Activated T-cell treated with anti-CD3 and anti-CD28 coated beads, Interleukin-2, amount 50 U/mL, for 48 hours (primary cell): ENCODE measurements at regions not wholly inside any gene's neighbourhood (a gene's known extent, or its start where the extent isn't known, plus 50 kb on each side); places are given as distances from the start of the nearest gene placed in this dataset.

Experiments
- DNase-seq, 2 experiments: peaks; one replicate each; pipeline ENCODE4 v3.0.0-alpha.2; 2020

DNA sequence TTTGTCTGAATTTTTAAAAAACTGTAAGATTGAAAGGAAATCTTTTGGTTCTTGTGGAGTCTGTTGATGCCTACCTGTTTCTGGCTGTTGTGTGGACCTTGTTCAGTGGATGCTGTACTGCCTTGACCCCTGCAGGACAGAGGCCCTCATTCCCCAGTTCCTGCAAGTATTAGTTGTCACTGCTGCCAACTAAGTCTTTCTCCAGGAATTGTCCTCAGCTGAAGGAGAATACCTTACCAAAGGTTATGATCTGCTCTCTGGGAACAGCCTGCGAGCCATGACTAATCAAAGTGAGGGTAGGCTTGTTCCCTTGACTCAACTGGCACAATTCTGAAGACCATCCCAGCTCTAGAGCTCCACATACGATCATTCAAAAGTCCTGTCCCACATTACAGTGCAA is 145.3 kb upstream of the FST start:
- DNase-seq: no peak

DNA sequence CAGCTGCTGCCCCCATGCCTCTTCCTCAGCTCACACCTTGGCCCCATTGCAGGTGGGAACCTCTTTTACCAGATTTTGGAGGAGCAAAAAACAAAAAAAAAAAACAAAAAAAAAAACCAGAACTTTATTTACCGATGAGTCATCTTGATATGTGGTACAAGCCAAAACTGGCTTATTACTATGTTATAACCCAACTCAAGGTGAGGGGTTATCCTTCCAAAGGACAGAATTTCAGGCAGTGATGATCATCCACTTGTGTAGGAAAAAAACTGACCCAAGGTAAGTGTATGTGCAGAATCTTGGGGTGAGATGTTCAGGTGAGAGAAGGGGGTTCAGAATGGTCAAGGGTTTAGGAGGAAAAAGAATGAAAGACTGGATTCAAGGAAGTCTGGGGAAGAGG is 142.6 kb upstream of the FST start:
- no peak for DNase-seq

DNA sequence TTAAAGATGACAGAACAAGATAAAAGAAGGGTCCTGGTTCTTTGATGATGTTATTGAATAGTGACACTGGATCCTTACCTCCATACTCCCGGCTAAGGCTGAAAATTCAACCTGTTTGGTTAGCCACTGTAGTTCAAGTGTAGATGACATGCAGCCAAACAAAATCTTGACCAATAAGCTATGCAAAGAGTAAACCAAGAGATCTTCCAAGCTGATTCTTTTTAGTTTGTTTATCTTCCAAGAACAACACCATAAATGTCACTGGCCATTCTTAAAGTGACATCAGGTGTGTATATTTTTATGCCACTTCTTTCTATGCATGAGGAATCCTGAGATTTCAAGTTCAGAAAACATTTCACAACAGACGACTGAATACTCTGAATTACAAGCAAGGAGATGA is 141.5 kb upstream of the FST start:
- no peak for DNase-seq

DNA sequence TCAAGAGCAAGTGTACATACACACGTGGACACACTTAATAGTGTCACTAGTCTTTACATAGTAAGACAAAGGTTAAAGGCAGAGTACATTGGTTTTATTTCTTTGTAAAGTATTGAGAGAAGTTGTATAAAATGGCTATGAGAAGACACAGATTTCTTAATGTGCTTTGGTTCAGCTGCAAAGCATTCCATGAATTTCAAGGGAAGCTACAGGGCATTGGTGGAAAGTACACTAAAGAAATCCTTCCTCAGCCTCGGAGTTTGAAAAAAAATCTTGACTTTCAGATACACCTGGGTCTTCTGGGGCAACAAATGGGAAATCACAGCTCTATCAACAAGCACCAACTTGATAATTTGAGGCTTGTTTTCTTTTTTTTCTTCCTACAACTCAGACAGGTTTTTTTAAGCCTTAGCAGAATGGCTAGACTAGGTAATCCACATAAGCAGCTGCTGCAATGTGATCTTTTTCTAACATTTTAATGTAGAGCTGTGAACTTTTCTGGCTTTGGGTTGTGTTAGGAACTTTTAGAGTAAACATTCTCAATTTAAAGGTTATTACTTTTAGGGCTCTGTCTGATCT is 140.4 kb upstream of the FST start:
- DNase-seq: no peak

- DNase-seq: no peak
Observed at GRCh38 chr5:53340956-53341750, 139.3 kb upstream of the FST start.

- no peak for DNase-seq
Observed at GRCh38 chr5:53342236-53342635, 138.2 kb upstream of the FST start.

DNA sequence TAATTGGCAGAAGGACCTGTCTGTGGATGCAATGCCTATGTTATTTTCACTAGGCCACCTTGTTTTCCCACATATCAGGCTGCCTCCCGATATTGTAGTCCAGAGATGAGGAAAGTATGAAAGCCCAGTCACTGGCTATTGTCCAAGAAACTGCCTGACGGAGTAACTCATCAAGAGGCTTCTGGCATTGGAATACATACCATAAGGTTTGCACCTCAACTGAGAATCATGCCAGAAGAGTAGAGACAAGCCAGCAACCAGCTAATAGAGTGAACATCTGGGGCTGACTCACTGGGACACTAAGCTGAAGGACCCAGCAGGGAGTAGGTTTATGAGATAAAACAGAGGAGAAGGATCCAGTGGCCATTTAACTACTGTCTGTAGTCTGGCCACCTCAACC is 137.2 kb upstream of the FST start:
- no peak for DNase-seq

DNA sequence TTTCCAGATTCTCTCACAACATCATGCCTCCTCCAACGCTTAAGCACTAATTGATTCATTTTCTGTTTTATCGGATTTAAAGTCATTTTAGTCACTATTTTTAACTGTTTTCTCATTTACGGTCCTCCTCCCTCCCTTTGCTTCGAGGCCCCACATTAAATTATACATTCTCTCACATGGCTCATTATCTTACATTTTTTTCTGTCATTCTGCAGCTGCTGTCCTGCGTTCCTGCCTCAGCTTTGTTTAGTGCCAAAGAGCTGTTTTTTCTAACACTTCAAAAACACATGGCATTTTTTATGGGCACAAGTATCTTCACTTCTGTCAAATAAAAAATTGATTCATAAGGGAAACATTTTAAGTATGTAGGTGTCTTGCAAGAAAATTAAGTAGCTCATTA is 130.1 kb upstream of the FST start:
- DNase-seq: no peak

- DNase-seq: no peak
Observed at GRCh38 chr5:53350991-53351770, 129.2 kb upstream of the FST start.

DNA sequence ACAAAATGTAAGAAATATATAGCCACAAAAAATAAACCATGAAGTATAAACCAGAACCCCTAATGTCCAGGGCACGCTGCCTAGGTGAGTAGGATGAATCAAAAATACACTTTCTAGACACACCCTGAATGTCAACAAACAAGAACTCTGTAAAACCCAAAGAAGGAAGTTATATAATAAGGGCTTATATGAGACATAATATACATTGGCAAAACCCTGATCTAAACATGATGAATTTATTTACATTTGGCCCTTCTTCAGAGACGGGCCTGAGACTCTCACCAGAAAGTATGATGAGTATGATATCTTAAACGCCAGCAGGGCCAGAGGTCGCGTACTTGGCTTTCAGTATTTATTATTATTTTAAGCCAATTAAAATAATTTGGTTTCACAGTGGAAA is 125.1 kb upstream of the FST start:
- no peak for DNase-seq

GRCh38 chr5:53355931-53356330 is 124.5 kb upstream of the FST start:
- no peak for DNase-seq

GRCh38 chr5:53357439-53357838 is 123.0 kb upstream of the FST start:
- no peak for DNase-seq

DNA sequence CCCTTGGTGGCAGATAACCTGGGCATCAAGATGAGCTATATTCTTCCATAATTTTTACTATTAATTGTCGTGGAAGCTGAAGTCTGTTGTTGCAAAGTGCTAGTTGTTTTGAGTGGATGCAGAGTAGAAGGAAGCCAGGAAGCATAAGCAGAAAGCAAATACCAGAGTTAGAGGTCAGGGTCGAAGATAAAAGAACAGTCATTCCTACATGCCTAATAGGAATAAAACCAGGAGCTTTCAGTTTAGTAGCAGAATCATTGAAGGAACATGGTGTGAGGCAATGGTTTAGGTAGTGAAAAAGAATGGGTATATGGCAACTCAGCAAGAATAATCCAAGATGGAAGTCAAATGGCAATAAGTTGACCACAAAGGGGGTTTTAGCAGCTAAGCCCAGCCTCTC is 121.6 kb upstream of the FST start:
- DNase-seq: no peak

- no peak for DNase-seq
Observed at GRCh38 chr5:53359916-53360517, 120.4 kb upstream of the FST start.

GRCh38 chr5:53360811-53361210 is 119.6 kb upstream of the FST start:
- no peak for DNase-seq

- DNase-seq: no peak
Observed at GRCh38 chr5:53361708-53362107, 118.7 kb upstream of the FST start.

DNA sequence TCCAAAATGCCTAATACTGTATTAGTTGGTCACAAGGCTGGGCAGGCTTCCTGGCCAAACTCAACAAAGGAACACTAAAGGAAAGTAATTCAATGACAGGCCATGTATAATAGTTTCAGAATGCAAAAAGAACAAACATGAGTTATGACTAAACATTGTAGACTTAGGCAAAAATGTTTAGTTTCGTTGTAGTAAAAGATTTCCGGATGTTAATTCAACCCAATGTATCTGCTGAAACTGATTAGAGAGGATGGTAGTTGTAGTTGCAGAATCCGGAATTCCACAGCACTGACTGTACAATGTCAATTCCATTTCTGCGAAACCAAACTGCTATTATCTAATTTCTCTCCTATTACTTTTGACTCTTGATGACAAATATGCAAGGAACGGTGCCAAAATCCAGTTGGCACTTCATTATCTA is 117.9 kb upstream of the FST start:
- DNase-seq: no peak

DNA sequence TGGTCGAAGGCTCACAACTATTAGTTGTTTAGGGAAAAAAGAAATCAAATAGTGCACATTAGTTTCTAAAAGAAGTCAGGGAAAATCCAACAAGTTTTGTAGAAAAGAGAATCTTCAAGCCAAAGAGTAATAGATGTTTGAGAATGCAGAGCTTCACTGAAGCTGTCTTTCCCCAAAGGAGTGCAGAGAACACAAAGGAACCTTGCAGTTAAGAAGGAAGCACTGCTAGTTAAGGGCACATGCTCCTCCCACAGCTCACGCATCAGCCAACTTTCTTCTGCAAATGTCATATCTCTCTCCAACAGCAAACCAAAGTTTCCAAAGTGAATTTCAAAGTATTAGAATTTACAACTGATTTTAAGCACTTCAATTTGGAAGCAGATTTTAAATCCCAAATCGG is 116.4 kb upstream of the FST start:
- DNase-seq: no peak

GRCh38 chr5:53366245-53366644 is 114.2 kb upstream of the FST start:
- no peak for DNase-seq

DNA sequence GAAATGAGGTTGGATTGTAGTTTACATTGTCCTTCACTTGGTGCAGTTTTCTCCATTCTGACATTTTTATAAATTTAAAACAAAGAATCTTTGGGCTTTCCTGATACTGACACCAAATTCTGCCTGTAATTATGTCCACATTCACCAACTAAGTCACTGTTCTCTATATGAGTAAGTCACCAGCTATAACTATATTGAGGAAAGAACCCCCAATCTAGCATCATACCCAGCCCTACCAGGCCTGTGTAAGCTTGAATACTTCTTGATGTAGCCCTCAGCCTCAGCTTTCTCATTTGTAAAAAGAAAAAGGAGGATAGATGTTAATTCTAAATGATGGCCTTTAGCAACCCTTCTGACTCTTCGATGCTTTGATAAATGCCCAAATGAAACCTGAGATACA is 112.7 kb upstream of the FST start:
- no peak for DNase-seq

DNA sequence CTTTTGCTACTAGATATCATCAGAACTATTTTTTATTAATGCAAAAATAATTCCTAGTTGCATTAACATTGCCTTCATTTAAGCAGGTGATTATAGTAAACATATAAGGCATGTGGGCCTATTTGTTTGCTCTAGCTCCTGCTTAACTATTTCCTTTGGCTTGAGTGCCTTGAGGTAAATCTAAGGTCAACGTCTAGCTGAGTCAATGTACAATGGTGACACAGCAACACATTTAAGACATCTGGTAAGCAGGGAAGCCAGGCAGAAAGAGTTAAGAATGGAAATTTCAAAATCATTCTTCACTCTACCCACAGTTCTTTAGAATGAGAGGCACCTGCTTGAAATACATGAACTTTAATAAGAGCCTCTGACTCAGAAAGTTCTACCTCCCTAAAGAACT is 111.9 kb upstream of the FST start:
- no peak for DNase-seq

DNA sequence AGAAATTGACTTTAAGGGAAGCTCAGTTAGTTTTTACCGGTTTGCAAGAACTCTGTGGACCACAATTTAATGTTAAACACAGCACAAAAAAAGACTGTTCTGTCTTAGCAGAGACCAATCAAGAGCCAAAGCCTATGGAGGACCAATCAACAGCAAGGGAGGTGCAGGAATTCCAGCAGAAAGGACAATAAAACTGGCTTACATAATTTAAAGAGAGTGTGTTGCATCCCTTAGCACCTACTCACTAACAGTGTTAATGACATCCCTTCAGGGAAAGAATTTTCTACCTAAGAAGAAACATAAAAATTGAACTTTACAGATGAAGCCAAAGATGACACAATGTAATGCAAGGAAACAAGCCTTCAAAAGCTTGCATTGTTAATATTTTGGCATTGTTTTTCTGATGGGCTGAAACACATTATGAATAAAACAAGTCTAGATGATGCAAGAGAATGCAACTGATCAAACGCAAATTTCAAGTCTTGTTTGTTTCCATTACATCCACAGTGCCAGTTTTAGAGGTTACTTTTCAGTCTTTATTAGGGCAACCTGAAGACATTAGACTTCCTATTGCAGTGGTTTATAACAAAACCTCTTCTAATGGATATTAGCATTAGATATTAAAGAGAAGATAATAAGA is 111.3 kb upstream of the FST start:
- DNase-seq: no peak

- no peak for DNase-seq
Observed at GRCh38 chr5:53369681-53370080, 110.7 kb upstream of the FST start.
